HepG2 (cell line): ENCODE measurements at regions not wholly inside any gene's neighbourhood (a gene's known extent, or its start where the extent isn't known, plus 50 kb on each side); places are given as distances from the start of the nearest gene placed in this dataset.

Experiments used
- ATAC-seq: fragments of 200-7000 bp; cut with Tn5 transposase; 3 replicates; pipeline ENCODE4 v1.9.1; 2020; ENCODE audit warnings: mild to moderate bottlenecking, moderate library complexity
- BruUV-seq: library from RNA; stranded (reverse); fragments of 400-500 nt; replicated peaks from 2 replicates; lab custom pipeline; 2021; lab: Mats Ljungman, UMichigan
- CTCF ChIA-PET: fragments of 300-600 bp; formaldehyde crosslinking; extraction: SDS; loops from one replicate; lab custom pipeline; 2021; ENCODE audit warnings: low total read pairs, inconsistent platforms, low intra/inter-chr PET ratio; lab: Yijun Ruan, JAX
- POLR2A ChIA-PET: fragments of 350-600 bp; sonication (Branson Sonifier 250); formaldehyde crosslinking; loops from one replicate; lab custom pipeline; 2020; ENCODE audit warnings: antibody characterized with exemption, inconsistent platforms; lab: Yijun Ruan, JAX
- DNase-seq: peaks from one replicate; pipeline ENCODE4 v3.0.0-alpha.2; 2015; ENCODE audit warnings: low spot score
- FAIRE-seq: peaks from 3 replicates; lab custom pipeline; 2011; peaks lifted over from hg19 to GRCh38; lab: Jason Lieb, UNC
- H2AFZ ChIP-seq: one replicate; pipeline ENCODE4 v1.6.1; 2011; ENCODE audit warnings: low read length, inconsistent platforms
- H3K27ac ChIP-seq: fragments of 300-600 bp; 3 replicates; pipeline ENCODE4 v1.8.0; 2011; ENCODE audit warnings: mixed run types, mild to moderate bottlenecking, mixed read lengths, low read length, inconsistent platforms; ENCODE audit not compliant: insufficient read depth; ENCODE audit errors: extremely low read length
- H3K27me3 ChIP-seq, 2 experiments: fragments of 200-600 bp in 1 of 2; 2 replicates in 1 of 2; 3 replicates in 1 of 2; pipeline versions ENCODE4 v1.6.0 to v1.8.0; 2011; ENCODE audit warnings: low read length in 2 of 2, mild to moderate bottlenecking in 2 of 2, moderate library complexity in 2 of 2, inconsistent platforms in 1 of 2; ENCODE audit not compliant: insufficient read depth in 2 of 2, control insufficient read depth in 1 of 2
- H3K36me3 ChIP-seq, 2 experiments: fragments of 200-600 bp in 1 of 2; replicated peaks in 1 of 2; 2 replicates in 1 of 2; 3 replicates in 1 of 2; pipeline versions ENCODE4 v1.5.1 to v1.8.0; 2011; ENCODE audit warnings: low read length in 2 of 2, inconsistent platforms in 1 of 2; ENCODE audit not compliant: insufficient read depth in 2 of 2, control insufficient read depth in 1 of 2
- H3K4me1 ChIP-seq: 2 replicates; pipeline ENCODE4 v1.5.1; 2012; ENCODE audit warnings: low read length, inconsistent platforms; ENCODE audit not compliant: insufficient read depth
- H3K4me2 ChIP-seq: 2 replicates; pipeline ENCODE4 v1.6.0; 2011; ENCODE audit warnings: low read depth, low read length, inconsistent platforms
- H3K4me3 ChIP-seq, 3 experiments: fragments of 200-600 bp in 1 of 3; sonication (generic), shearing (Covaris generic) in 1 of 3; replicated peaks in 1 of 3; 2 replicates each; pipeline ENCODE4 v1.5.1; 2011 to 2016; ENCODE audit warnings: low read length in 3 of 3, inconsistent platforms in 2 of 3, low read depth in 2 of 3, mild to moderate bottlenecking in 2 of 3, control low read depth in 1 of 3, mixed read lengths in 1 of 3; ENCODE audit not compliant: insufficient read depth in 1 of 3
- H3K79me2 ChIP-seq: one replicate; pipeline ENCODE4 v1.6.1; 2011; ENCODE audit warnings: low read length, inconsistent platforms; ENCODE audit not compliant: insufficient read depth
- H3K9ac ChIP-seq: 2 replicates; pipeline ENCODE4 v1.6.0; 2011; ENCODE audit warnings: mild to moderate bottlenecking, low read depth, low read length, inconsistent platforms; ENCODE audit not compliant: insufficient read depth
- H3K9me3 ChIP-seq: 2 replicates; pipeline ENCODE4 v1.5.1; 2012; ENCODE audit warnings: mild to moderate bottlenecking, low read length
- H4K20me1 ChIP-seq: 2 replicates; pipeline ENCODE4 v1.6.0; 2011; ENCODE audit warnings: inconsistent platforms, mild to moderate bottlenecking, low read length, moderate library complexity; ENCODE audit not compliant: insufficient read depth
- GLI4 ChIP-seq: sonication (generic); formaldehyde crosslinking; IDR thresholded peaks from 2 replicates; pipeline ENCODE4 v1.5.1; 2020; ENCODE audit warnings: missing genetic modification reagents, mild to moderate bottlenecking, moderate library complexity, borderline replicate concordance
- KAT8 ChIP-seq: IDR thresholded peaks from 2 replicates; pipeline ENCODE4 v1.6.1; 2016; ENCODE audit warnings: missing genetic modification reagents, missing compliant biosample characterization
- KLF6 ChIP-seq: IDR thresholded peaks from 2 replicates; pipeline ENCODE4 v1.8.0; 2016; ENCODE audit warnings: missing biosample characterization, missing genetic modification reagents
- NFKB2 ChIP-seq: sonication (generic); formaldehyde crosslinking; IDR thresholded peaks from 2 replicates; pipeline ENCODE4 v1.4.0; 2020; ENCODE audit warnings: missing genetic modification reagents, borderline replicate concordance
- RFXANK ChIP-seq: IDR thresholded peaks from 2 replicates; pipeline ENCODE4 v1.6.1; 2016
- TAF15 ChIP-seq: fragments of 200-400 bp; formaldehyde crosslinking; IDR thresholded peaks from one replicate; pipeline ENCODE4 v1.6.1; 2018; ENCODE audit warnings: mild to moderate bottlenecking, low read depth, low read length; ENCODE audit not compliant: poor library complexity, severe bottlenecking
- WIZ ChIP-seq: sonication (generic); formaldehyde crosslinking; IDR thresholded peaks from 2 replicates; pipeline ENCODE4 v1.5.1; 2020; ENCODE audit warnings: mild to moderate bottlenecking, missing genetic modification reagents
- ZC3H13 ChIP-seq: sonication (generic); formaldehyde crosslinking; IDR thresholded peaks from 2 replicates; pipeline ENCODE4 v1.8.1; 2023; ENCODE audit warnings: mild to moderate bottlenecking, missing genetic modification reagents, moderate library complexity
- ZKSCAN8 ChIP-seq: IDR thresholded peaks from 2 replicates; pipeline ENCODE4 v1.6.1; 2016; ENCODE audit warnings: borderline replicate concordance, missing genetic modification reagents, missing compliant biosample characterization
- ZNF282 ChIP-seq: fragments of 450-650 bp; IDR thresholded peaks from 2 replicates; pipeline ENCODE4 v1.6.1; 2018; ENCODE audit not compliant: partially characterized antibody
- WGBS: methylation state at CpG from one replicate; pipeline ENCODE4 v1.1.6; 2017; ENCODE audit warnings: low lambda C conversion rate; 5-methylcytosine and 5-hydroxymethylcytosine counted together
- in situ Hi-C: cut with HindIII; loops from 2 replicates; pipeline ENCODE4 v1.10.0; 2017; ENCODE audit warnings: low pct_unique_long_range_greater_than_20kb; ENCODE audit not compliant: extremely low pct_ligation_motif_present
- intact Hi-C: fragments of 100-400 bp; cut with micrococcal nuclease; formaldehyde crosslinking; loops from one replicate; pipeline ENCODE4 v1.10.0; 2022; ENCODE audit not compliant: unreplicated experiment
- TF ChIP-seq, protein P1 (sequence below): sonication (generic); formaldehyde crosslinking; IDR thresholded peaks from 2 replicates; pipeline ENCODE4 v1.4.0; 2020; ENCODE audit warnings: missing genetic modification reagents
- TF ChIP-seq, protein P2 (sequence below): sonication (generic); formaldehyde crosslinking; IDR thresholded peaks from 2 replicates; pipeline ENCODE4 v1.8.0; 2022; ENCODE audit warnings: mild to moderate bottlenecking, missing genetic modification reagents; ENCODE audit not compliant: insufficient replicate concordance
- TF ChIP-seq, protein P3 (sequence below): sonication (generic); formaldehyde crosslinking; IDR thresholded peaks from 2 replicates; pipeline ENCODE4 v1.5.1; 2020; ENCODE audit warnings: missing genetic modification reagents, mild to moderate bottlenecking, borderline replicate concordance
- TF ChIP-seq, protein P4 (sequence below): sonication (generic); formaldehyde crosslinking; IDR thresholded peaks from 2 replicates; pipeline ENCODE4 v1.8.0; 2022; ENCODE audit warnings: missing genetic modification reagents, mild to moderate bottlenecking, moderate library complexity, borderline replicate concordance
- TF ChIP-seq, protein P5 (sequence below): IDR thresholded peaks from 2 replicates; pipeline ENCODE4 v1.6.1; 2018; ENCODE audit warnings: missing genetic modification reagents

DNA sequence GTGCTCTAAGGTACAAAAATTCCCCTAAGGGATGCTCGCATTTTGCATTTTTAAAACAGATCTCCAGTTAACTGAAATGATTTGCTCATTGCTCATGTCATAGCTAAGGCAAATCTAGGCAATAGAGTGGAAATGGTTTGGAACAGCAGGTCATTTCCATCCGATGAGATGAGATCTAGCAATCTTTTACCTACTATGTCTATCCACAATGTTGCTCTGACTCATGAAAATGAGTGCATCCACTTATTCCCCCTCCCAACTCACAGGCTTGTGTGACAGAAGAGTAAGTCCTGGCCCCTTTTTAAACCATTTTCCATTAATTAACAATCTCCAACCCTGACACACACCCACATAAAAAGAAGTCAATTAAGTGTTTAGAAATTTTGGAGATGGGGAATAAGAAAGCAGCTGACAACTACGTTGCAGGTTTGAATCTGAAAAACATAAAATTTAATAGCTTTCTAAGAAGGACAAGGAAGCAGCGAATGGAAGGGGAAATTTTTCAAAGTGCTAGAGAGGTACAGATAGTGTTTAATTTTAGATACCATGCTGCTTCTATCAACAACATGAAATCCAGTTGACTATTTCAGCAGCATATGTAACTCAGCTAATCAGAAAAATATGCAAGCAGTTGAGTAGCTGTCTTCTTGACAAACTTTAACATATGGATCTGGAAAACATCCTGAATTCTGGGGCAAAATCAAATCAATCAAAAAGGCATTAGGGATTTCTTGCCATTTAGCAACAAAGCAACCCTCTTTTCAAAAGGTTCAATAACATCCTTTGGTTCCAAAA, 112.0 kb downstream of the TMCO5A start:
- BruUV-seq, result no TSS peak
- WGBS, result 1% methylated on average over 4 of the region's 4 CpGs
- FAIRE-seq, result no peak
- no peak overlapping the region for H3K27ac ChIP-seq
- no peaks in the 10 kb centered on the region for H3K27me3 ChIP-seq
- in situ Hi-C loops (no loop called here), intact Hi-C loops (no loop called here)
- CTCF ChIA-PET, result no interaction called here
- H3K4me3 ChIP-seq, result no peak overlapping the region
- H3K9me3 ChIP-seq, result no peaks in the 10 kb centered on the region
- H3K4me2 ChIP-seq, result no peak overlapping the region
- POLR2A ChIA-PET, result no interaction called here
- no peak for DNase-seq
- no peak overlapping the region for H3K9ac ChIP-seq
- H3K36me3 ChIP-seq, result no peaks in the 10 kb centered on the region
- H3K79me2 ChIP-seq, result no peaks in the 10 kb centered on the region
- H3K4me1 ChIP-seq, result no peaks in the 10 kb centered on the region
- H2AFZ ChIP-seq, result no peak overlapping the region
- no peaks in the 10 kb centered on the region for H4K20me1 ChIP-seq
- no peak for ATAC-seq
- TF ChIP-seq, protein P1, sequence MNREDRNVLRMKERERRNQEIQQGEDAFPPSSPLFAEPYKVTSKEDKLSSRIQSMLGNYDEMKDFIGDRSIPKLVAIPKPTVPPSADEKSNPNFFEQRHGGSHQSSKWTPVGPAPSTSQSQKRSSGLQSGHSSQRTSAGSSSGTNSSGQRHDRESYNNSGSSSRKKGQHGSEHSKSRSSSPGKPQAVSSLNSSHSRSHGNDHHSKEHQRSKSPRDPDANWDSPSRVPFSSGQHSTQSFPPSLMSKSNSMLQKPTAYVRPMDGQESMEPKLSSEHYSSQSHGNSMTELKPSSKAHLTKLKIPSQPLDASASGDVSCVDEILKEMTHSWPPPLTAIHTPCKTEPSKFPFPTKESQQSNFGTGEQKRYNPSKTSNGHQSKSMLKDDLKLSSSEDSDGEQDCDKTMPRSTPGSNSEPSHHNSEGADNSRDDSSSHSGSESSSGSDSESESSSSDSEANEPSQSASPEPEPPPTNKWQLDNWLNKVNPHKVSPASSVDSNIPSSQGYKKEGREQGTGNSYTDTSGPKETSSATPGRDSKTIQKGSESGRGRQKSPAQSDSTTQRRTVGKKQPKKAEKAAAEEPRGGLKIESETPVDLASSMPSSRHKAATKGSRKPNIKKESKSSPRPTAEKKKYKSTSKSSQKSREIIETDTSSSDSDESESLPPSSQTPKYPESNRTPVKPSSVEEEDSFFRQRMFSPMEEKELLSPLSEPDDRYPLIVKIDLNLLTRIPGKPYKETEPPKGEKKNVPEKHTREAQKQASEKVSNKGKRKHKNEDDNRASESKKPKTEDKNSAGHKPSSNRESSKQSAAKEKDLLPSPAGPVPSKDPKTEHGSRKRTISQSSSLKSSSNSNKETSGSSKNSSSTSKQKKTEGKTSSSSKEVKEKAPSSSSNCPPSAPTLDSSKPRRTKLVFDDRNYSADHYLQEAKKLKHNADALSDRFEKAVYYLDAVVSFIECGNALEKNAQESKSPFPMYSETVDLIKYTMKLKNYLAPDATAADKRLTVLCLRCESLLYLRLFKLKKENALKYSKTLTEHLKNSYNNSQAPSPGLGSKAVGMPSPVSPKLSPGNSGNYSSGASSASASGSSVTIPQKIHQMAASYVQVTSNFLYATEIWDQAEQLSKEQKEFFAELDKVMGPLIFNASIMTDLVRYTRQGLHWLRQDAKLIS, result no peak
- TF ChIP-seq ZNF282 (no peak), NFKB2 (CRISPR knock-in tag) (no peak), ZC3H13 (CRISPR knock-in tag) (no peak), KLF6 (no peak), WIZ (no peak), ZKSCAN8 (CRISPR knock-in tag) (no peak), TAF15 (no peak), GLI4 (CRISPR knock-in tag) (no peak), KAT8 (CRISPR knock-in tag) (no peak), RFXANK (no peak)
- TF ChIP-seq, protein P2, sequence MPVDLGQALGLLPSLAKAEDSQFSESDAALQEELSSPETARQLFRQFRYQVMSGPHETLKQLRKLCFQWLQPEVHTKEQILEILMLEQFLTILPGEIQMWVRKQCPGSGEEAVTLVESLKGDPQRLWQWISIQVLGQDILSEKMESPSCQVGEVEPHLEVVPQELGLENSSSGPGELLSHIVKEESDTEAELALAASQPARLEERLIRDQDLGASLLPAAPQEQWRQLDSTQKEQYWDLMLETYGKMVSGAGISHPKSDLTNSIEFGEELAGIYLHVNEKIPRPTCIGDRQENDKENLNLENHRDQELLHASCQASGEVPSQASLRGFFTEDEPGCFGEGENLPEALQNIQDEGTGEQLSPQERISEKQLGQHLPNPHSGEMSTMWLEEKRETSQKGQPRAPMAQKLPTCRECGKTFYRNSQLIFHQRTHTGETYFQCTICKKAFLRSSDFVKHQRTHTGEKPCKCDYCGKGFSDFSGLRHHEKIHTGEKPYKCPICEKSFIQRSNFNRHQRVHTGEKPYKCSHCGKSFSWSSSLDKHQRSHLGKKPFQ (CRISPR knock-in tag), result no peak
- TF ChIP-seq, protein P3, sequence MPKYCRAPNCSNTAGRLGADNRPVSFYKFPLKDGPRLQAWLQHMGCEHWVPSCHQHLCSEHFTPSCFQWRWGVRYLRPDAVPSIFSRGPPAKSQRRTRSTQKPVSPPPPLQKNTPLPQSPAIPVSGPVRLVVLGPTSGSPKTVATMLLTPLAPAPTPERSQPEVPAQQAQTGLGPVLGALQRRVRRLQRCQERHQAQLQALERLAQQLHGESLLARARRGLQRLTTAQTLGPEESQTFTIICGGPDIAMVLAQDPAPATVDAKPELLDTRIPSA (CRISPR knock-in tag), result no peak
- TF ChIP-seq, protein P4, sequence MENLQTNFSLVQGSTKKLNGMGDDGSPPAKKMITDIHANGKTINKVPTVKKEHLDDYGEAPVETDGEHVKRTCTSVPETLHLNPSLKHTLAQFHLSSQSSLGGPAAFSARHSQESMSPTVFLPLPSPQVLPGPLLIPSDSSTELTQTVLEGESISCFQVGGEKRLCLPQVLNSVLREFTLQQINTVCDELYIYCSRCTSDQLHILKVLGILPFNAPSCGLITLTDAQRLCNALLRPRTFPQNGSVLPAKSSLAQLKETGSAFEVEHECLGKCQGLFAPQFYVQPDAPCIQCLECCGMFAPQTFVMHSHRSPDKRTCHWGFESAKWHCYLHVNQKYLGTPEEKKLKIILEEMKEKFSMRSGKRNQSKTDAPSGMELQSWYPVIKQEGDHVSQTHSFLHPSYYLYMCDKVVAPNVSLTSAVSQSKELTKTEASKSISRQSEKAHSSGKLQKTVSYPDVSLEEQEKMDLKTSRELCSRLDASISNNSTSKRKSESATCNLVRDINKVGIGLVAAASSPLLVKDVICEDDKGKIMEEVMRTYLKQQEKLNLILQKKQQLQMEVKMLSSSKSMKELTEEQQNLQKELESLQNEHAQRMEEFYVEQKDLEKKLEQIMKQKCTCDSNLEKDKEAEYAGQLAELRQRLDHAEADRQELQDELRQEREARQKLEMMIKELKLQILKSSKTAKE (CRISPR knock-in tag), result no peak
- TF ChIP-seq, protein P5, sequence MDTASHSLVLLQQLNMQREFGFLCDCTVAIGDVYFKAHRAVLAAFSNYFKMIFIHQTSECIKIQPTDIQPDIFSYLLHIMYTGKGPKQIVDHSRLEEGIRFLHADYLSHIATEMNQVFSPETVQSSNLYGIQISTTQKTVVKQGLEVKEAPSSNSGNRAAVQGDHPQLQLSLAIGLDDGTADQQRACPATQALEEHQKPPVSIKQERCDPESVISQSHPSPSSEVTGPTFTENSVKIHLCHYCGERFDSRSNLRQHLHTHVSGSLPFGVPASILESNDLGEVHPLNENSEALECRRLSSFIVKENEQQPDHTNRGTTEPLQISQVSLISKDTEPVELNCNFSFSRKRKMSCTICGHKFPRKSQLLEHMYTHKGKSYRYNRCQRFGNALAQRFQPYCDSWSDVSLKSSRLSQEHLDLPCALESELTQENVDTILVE (CRISPR knock-in tag), result no peak
